SK-N-SH (cell line): ENCODE measurements at regions not wholly inside any gene's neighbourhood (a gene's known extent, or its start where the extent isn't known, plus 50 kb on each side); places are given as distances from the start of the nearest gene placed in this dataset.
A peak's percentile ranks its signal among the peaks of the same experiment; 100 is the strongest.

Source experiments
- CTCF ChIA-PET: fragments of 300-600, 350-600 bp; formaldehyde crosslinking; extraction: SDS; loops from one replicate; lab custom pipeline; 2021; lab: Yijun Ruan, JAX
- POLR2A ChIA-PET: fragments of 350-600 bp; sonication (Branson Sonifier 250); formaldehyde crosslinking; extraction: SDS; loops from one replicate; lab custom pipeline; 2020; ENCODE audit warnings: antibody characterized with exemption, inconsistent platforms; lab: Yijun Ruan, JAX
- DNase-seq: peaks from one replicate; pipeline ENCODE4 v3.0.0; 2012
- H2AFZ ChIP-seq: fragments of 200-600 bp; sonication (generic); 2 replicates; pipeline ENCODE4 v1.8.1; 2016; ENCODE audit warnings: antibody characterized with exemption, mild to moderate bottlenecking, low read depth
- H3F3A ChIP-seq: fragments of 200-600 bp; sonication (generic); replicated peaks from 2 replicates; pipeline ENCODE3; 2016; ENCODE audit warnings: antibody characterized with exemption, mild to moderate bottlenecking; ENCODE audit not compliant: insufficient read depth
- H3K27ac ChIP-seq, 2 experiments: fragments of 200-500 bp in 1 of 2; fragments of 200-600 bp in 1 of 2; sonication (Bioruptor generic) in 1 of 2; sonication (generic), shearing (Covaris generic) in 1 of 2; 2 replicates each; pipeline versions ENCODE4 v1.5.1 to v1.6.1; 2014 to 2016; ENCODE audit warnings: low read depth in 2 of 2, inconsistent platforms in 1 of 2, low read length in 1 of 2, mild to moderate bottlenecking in 1 of 2, mixed read lengths in 1 of 2
- H3K27me3 ChIP-seq: fragments of 200-600 bp; sonication (generic), shearing (Covaris generic); 2 replicates; pipeline ENCODE4 v1.6.1; 2016; ENCODE audit warnings: mixed run types; ENCODE audit not compliant: insufficient read depth
- H3K36me3 ChIP-seq, 2 experiments: fragments of 200-500 bp in 1 of 2; fragments of 200-600 bp in 1 of 2; sonication (Bioruptor generic) in 1 of 2; sonication (generic) in 1 of 2; replicated peaks in 1 of 2; 2 replicates each; pipeline versions ENCODE3 to v1.5.1; 2014 to 2016; ENCODE audit warnings: low read length in 1 of 2, mild to moderate bottlenecking in 1 of 2; ENCODE audit not compliant: insufficient read depth in 2 of 2, control insufficient read depth in 1 of 2
- H3K4me1 ChIP-seq, 2 experiments: fragments of 200-500 bp in 1 of 2; fragments of 200-600 bp in 1 of 2; sonication (Bioruptor generic) in 1 of 2; sonication (generic), shearing (Covaris generic) in 1 of 2; 2 replicates each; pipeline versions ENCODE4 v1.5.1 to v1.6.1; 2014 to 2016; ENCODE audit warnings: low read depth in 1 of 2, low read length in 1 of 2, mixed run types in 1 of 2; ENCODE audit not compliant: insufficient read depth in 2 of 2, control insufficient read depth in 1 of 2
- H3K4me2 ChIP-seq: fragments of 200-600 bp; sonication (generic), shearing (Covaris generic); 2 replicates; pipeline ENCODE4 v1.6.1; 2017; ENCODE audit warnings: mixed run types
- H3K4me3 ChIP-seq, 2 experiments: fragments of 200-500 bp in 1 of 2; fragments of 200-600 bp in 1 of 2; sonication (Bioruptor generic) in 1 of 2; sonication (generic), shearing (Covaris generic) in 1 of 2; 2 replicates each; pipeline versions ENCODE4 v1.5.1 to v1.8.1; 2014 to 2016; ENCODE audit warnings: low read depth in 2 of 2, inconsistent platforms in 1 of 2, low read length in 1 of 2, mild to moderate bottlenecking in 1 of 2, mixed read lengths in 1 of 2, moderate library complexity in 1 of 2
- H3K79me2 ChIP-seq: fragments of 200-600 bp; sonication (generic); 2 replicates; pipeline ENCODE4 v1.8.1; 2017; ENCODE audit warnings: mild to moderate bottlenecking; ENCODE audit not compliant: insufficient read depth
- H3K9ac ChIP-seq: fragments of 200-600 bp; sonication (generic); 2 replicates; pipeline ENCODE4 v1.6.1; 2017; ENCODE audit warnings: mixed run types
- H3K9me2 ChIP-seq: fragments of 200-600 bp; sonication (generic); 2 replicates; pipeline ENCODE4 v1.6.1; 2017; ENCODE audit warnings: mixed run types
- H3K9me3 ChIP-seq: fragments of 200-600 bp; sonication (generic); 2 replicates; pipeline ENCODE4 v1.6.1; 2017; ENCODE audit warnings: mixed run types, mild to moderate bottlenecking, moderate library complexity
- H4K20me1 ChIP-seq: fragments of 200-600 bp; sonication (generic); 2 replicates; pipeline ENCODE4 v1.6.1; 2017; ENCODE audit warnings: mild to moderate bottlenecking, mixed run types; ENCODE audit not compliant: insufficient read depth
- CTCF ChIP-seq: fragments of 200-600 bp; sonication (generic); IDR thresholded peaks from 2 replicates; pipeline ENCODE4 v1.6.1; 2017; ENCODE audit warnings: antibody characterized with exemption, mild to moderate bottlenecking, moderate library complexity
- ELF1 ChIP-seq: IDR thresholded peaks from 2 replicates; pipeline ENCODE4 v1.4.0; 2012
- EP300 ChIP-seq, 2 experiments: IDR thresholded peaks; 2 replicates each; pipeline versions ENCODE4 v1.4.0 to v1.6.1; 2012; ENCODE audit warnings: borderline replicate concordance in 1 of 2, low read depth in 1 of 2, low read length in 1 of 2
- EZH2phosphoT487 ChIP-seq: fragments of 200-600 bp; sonication (generic); IDR thresholded peaks from 2 replicates; pipeline ENCODE4 v1.6.1; 2017; ENCODE audit warnings: low read depth, mixed run types, mild to moderate bottlenecking, antibody characterized with exemption, moderate library complexity, borderline replicate concordance
- IRF3 ChIP-seq: fragments of 150-350 bp; IDR thresholded peaks from 2 replicates; pipeline ENCODE4 v1.6.1; 2016; ENCODE audit warnings: mild to moderate bottlenecking, low read depth, low read length
- JUND ChIP-seq: IDR thresholded peaks from 2 replicates; pipeline ENCODE4 v1.4.0; 2012
- MXI1 ChIP-seq: IDR thresholded peaks from 2 replicates; pipeline ENCODE4 v1.6.1; 2012; ENCODE audit warnings: mild to moderate bottlenecking, low read depth, low read length, improper control_type of control experiment
- NFIC ChIP-seq: IDR thresholded peaks from 2 replicates; pipeline ENCODE4 v1.4.0; 2012; ENCODE audit warnings: borderline replicate concordance
- PBX3 ChIP-seq: IDR thresholded peaks from 2 replicates; pipeline ENCODE4; 2012
- POLR2AphosphoS5 ChIP-seq: IDR thresholded peaks from 2 replicates; pipeline ENCODE4 v1.6.1; 2012; ENCODE audit warnings: low read depth, low read length
- RCOR1 ChIP-seq: fragments of 150-350 bp; IDR thresholded peaks from 2 replicates; pipeline ENCODE4 v1.6.1; 2017; ENCODE audit warnings: antibody characterized with exemption, low read length
- REST ChIP-seq: IDR thresholded peaks from 2 replicates; pipeline ENCODE4 v1.6.1; 2012; ENCODE audit warnings: mild to moderate bottlenecking, low read depth, low read length, moderate library complexity
- RFX5 ChIP-seq: IDR thresholded peaks from 2 replicates; pipeline ENCODE4 v1.6.1; 2012; ENCODE audit warnings: mild to moderate bottlenecking, improper control_type of control experiment, low read length
- RXRA ChIP-seq: IDR thresholded peaks from 2 replicates; pipeline ENCODE4 v1.4.0; 2012; ENCODE audit warnings: low read depth, mild to moderate bottlenecking, borderline replicate concordance
- SIN3A ChIP-seq: IDR thresholded peaks from 2 replicates; pipeline ENCODE4 v1.6.1; 2012; ENCODE audit warnings: low read depth, mild to moderate bottlenecking, low read length, moderate library complexity, borderline replicate concordance
- TAF1 ChIP-seq: IDR thresholded peaks from 2 replicates; pipeline ENCODE4 v1.6.1; 2012; ENCODE audit warnings: low read depth, mild to moderate bottlenecking, low read length, moderate library complexity, borderline replicate concordance
- TCF12 ChIP-seq: IDR thresholded peaks from 2 replicates; pipeline ENCODE4 v1.4.0; 2012
- USF1 ChIP-seq: IDR thresholded peaks from 2 replicates; pipeline ENCODE4 v1.4.0; 2012; ENCODE audit warnings: low read depth, borderline replicate concordance
- USF2 ChIP-seq: fragments of 150-350 bp; IDR thresholded peaks from 2 replicates; pipeline ENCODE4 v1.6.1; 2017; ENCODE audit warnings: antibody characterized with exemption, low read length, low read depth, borderline replicate concordance
- ZBTB33 ChIP-seq: IDR thresholded peaks from 2 replicates; pipeline ENCODE4 v1.4.0; 2012; ENCODE audit warnings: low read depth, borderline replicate concordance
- WGBS: methylation state at CpG from one replicate; pipeline ENCODE4 v1.1.6; 2017; ENCODE audit warnings: low lambda C conversion rate; 5-methylcytosine and 5-hydroxymethylcytosine counted together

GRCh38 chr2:12199491-12200211 is 453.2 kb downstream of the LPIN1 start:
- Histone ChIP-seq H3K4me3 (no peak overlapping the region), H4K20me1 (no peaks in the 10 kb centered on the region), H3K79me2 (no peaks in the 10 kb centered on the region), H3F3A (no peaks in the 10 kb centered on the region), H3K27ac (peak overlapping the region in 1 of 2 experiments; percentile 55; a peak in 2 of 4 replicates), H3K36me3 (no peaks in the 10 kb centered on the region), H3K27me3 (no peaks in the 10 kb centered on the region), H3K9me2 (no peaks in the 10 kb centered on the region), H3K4me2 (no peak overlapping the region), H3K9ac (no peak overlapping the region), H3K4me1 (peaks cover 0 to 13% of the 10 kb centered on the region in 2 experiments; a peak in 1 of 4 replicates), H2AFZ (no peak overlapping the region), H3K9me3 (no peaks in the 10 kb centered on the region)
- CTCF ChIA-PET: interaction anchor here (0.8 to 2.2 kb wide), 7 partner anchors 10 to 807 kb away, joined by 3 to 5 read pairs (median 5); partner anchors contain the start of gene TRIB2
- DNase-seq: peak; percentile 22
- WGBS: 76% methylated on average over 8 of the region's 8 CpGs
- POLR2A ChIA-PET: interaction anchor here (0.6 to 0.7 kb wide), 2 partner anchors 11 to 23 kb away, joined by 5 read pairs; no protein-coding TSS in a partner anchor
- TF ChIP-seq ZBTB33 (no peak), MXI1 (peak; percentile 10; the same call in 1 of the 2 replicates), USF1 (no peak), ELF1 (no peak), PBX3 (no peak), RXRA (no peak), JUND (no peak), EZH2phosphoT487 (no peak), RFX5 (no peak), NFIC (no peak), POLR2AphosphoS5 (no peak), SIN3A (no peak), IRF3 (no peak), TAF1 (no peak), USF2 (no peak), REST (no peak), CTCF (no peak), RCOR1 (no peak), TCF12 (no peak), EP300 (IDR thresholded peaks at IDR 0.05; ENCODE audit: borderline replicate concordance in 1 of 2, low read depth in 1 of 2, low read length in 1 of 2) (peak in 1 of 2 experiments; percentile 48; a peak in 1 of 4 replicates)
